T-cell (primary cell): ENCODE measurements at regions not wholly inside any gene's neighbourhood (a gene's known extent, or its start where the extent isn't known, plus 50 kb on each side); places are given as distances from the start of the nearest gene placed in this dataset.

Experiments used
- ATAC-seq, 4 experiments: fragments of 200-7000 bp in 3 of 4; fragments of 150-1000 bp in 1 of 4; cut with Tn5 transposase; replicated peaks in 1 of 4; 1 replicate in 3 of 4; 2 replicates in 1 of 4; pipeline ENCODE4 v1.10.0; 2021; ENCODE audit warnings: moderate library complexity in 3 of 4, mild to moderate bottlenecking in 2 of 4, moderate number of reproducible peaks in 1 of 4
- CTCF ChIA-PET, 2 donors: fragments of 300-600 bp; sonication (Branson Sonifier 250); formaldehyde crosslinking; loops; one replicate each; lab custom pipeline; 2022; ENCODE audit warnings: antibody characterized with exemption in 2 of 2; lab: Charles Lee
- POLR2A ChIA-PET, 2 donors: fragments of 300-600 bp; sonication (Branson Sonifier 250); formaldehyde crosslinking; loops; one replicate each; lab custom pipeline; 2022; ENCODE audit warnings: antibody characterized with exemption in 2 of 2; lab: Charles Lee
- DNase-seq, 35 experiments: peaks; one replicate each; pipeline versions ENCODE4 v3.0.0 to v3.0.0-alpha.2; 2013 to 2023
- H3K27ac ChIP-seq: one replicate; pipeline ENCODE4 v1.5.1; 2013; ENCODE audit warnings: low read length
- H3K27me3 ChIP-seq, 2 experiments: replicated peaks in 1 of 2; 1 replicate in 1 of 2; 2 replicates in 1 of 2; pipeline versions ENCODE4 v1.6.1 to v1.7.0; 2013; ENCODE audit warnings: low read length in 1 of 2, mixed read lengths in 1 of 2; ENCODE audit not compliant: control insufficient read depth in 2 of 2, insufficient read depth in 2 of 2; ENCODE audit errors: extremely low read depth in 1 of 2
- H3K36me3 ChIP-seq, 2 donors: 1 replicate in 1 of 2; 2 replicates in 1 of 2; pipeline versions ENCODE4 v1.6.1 to v1.7.0; 2013; ENCODE audit warnings: low read length in 1 of 2; ENCODE audit not compliant: control insufficient read depth in 2 of 2, insufficient read depth in 1 of 2; ENCODE audit errors: extremely low read depth in 1 of 2
- H3K4me1 ChIP-seq, 2 experiments: 1 replicate in 1 of 2; 2 replicates in 1 of 2; pipeline versions ENCODE4 v1.6.1 to v1.7.0; 2013; ENCODE audit warnings: low read length in 2 of 2, mixed read lengths in 1 of 2; ENCODE audit not compliant: insufficient read depth in 2 of 2, control insufficient read depth in 1 of 2; ENCODE audit errors: extremely low read depth in 1 of 2
- H3K4me3 ChIP-seq, 2 donors: 1 replicate in 1 of 2; 2 replicates in 1 of 2; pipeline versions ENCODE4 v1.5.1 to v1.7.0; 2013; ENCODE audit warnings: mild to moderate bottlenecking in 2 of 2, low read length in 1 of 2, moderate library complexity in 1 of 2; ENCODE audit not compliant: control insufficient read depth in 1 of 2; ENCODE audit errors: extremely low read depth in 1 of 2
- H3K9me3 ChIP-seq: 2 replicates; pipeline ENCODE4 v1.7.0; 2013
- H3K27ac Mint-ChIP-seq, 2 donors: one replicate each; pipeline ENCODE4 v1.8.0; 2020 to 2021; ENCODE audit warnings: mild to moderate bottlenecking in 2 of 2, mixed read lengths in 2 of 2
- H3K27me3 Mint-ChIP-seq, 2 donors: one replicate each; pipeline ENCODE4 v1.8.0; 2021 to 2022; ENCODE audit warnings: mixed read lengths in 2 of 2
- H3K36me3 Mint-ChIP-seq: one replicate; pipeline ENCODE4 v1.8.0; 2021; ENCODE audit warnings: mixed read lengths
- H3K4me1 Mint-ChIP-seq, 3 donors: one replicate each; pipeline ENCODE4 v1.8.0; 2020 to 2022; ENCODE audit warnings: mixed read lengths in 3 of 3, mild to moderate bottlenecking in 1 of 3
- H3K4me3 Mint-ChIP-seq, 3 donors: one replicate each; pipeline ENCODE4 v1.8.0; 2020 to 2022; ENCODE audit warnings: mild to moderate bottlenecking in 3 of 3, mixed read lengths in 3 of 3, moderate library complexity in 3 of 3
- H3K9me3 Mint-ChIP-seq, 3 donors: one replicate each; pipeline ENCODE4 v1.8.0; 2020 to 2022; ENCODE audit warnings: mixed read lengths in 3 of 3
- WGBS: methylation state at CpG from one replicate; pipeline ENCODE4 v1.1.5; 2013; ENCODE audit warnings: missing lambda C conversion rate; ENCODE audit not compliant: insufficient coverage; 5-methylcytosine and 5-hydroxymethylcytosine counted together

- POLR2A ChIA-PET: no interaction called here
- Mint-ChIP-seq H3K36me3 (no peaks in the 10 kb centered on the region), H3K27ac (no peak overlapping the region), H3K9me3 (no peaks in the 10 kb centered on the region), H3K27me3 (peaks cover 17 to 26% of the 10 kb centered on the region in 2 donors), H3K4me1 (peaks cover 0 to 7% (median 3%) of the 10 kb centered on the region in 3 donors), H3K4me3 (no peak overlapping the region)
- ATAC-seq (no peak), DNase-seq (no peak)
- WGBS: no CpG with 5 or more reads among the region's 2 CpGs
- Histone ChIP-seq H3K9me3 (no peaks in the 10 kb centered on the region), H3K4me3 (no peak overlapping the region), H3K27ac (no peak overlapping the region), H3K4me1 (no peaks in the 10 kb centered on the region), H3K27me3 (peaks cover 0 to 13% of the 10 kb centered on the region in 2 experiments), H3K36me3 (no peaks in the 10 kb centered on the region)
- CTCF ChIA-PET: interaction anchor here in 1 of 2 donors (0.8 kb wide), 1 partner anchor 8 kb away, joined by 5 read pairs; no protein-coding TSS in a partner anchor
These were observed 135.0 kb upstream of the PROKR2 start for GRCh38 chr20:5451643-5452210.

- Mint-ChIP-seq H3K36me3 (no peaks in the 10 kb centered on the region), H3K27ac (no peak overlapping the region), H3K9me3 (no peaks in the 10 kb centered on the region), H3K4me1 (peaks cover 0 to 7% (median 3%) of the 10 kb centered on the region in 3 donors), H3K27me3 (peaks cover 32 to 36% of the 10 kb centered on the region in 2 donors), H3K4me3 (no peak overlapping the region)
- Histone ChIP-seq H3K4me1 (no peaks in the 10 kb centered on the region), H3K27ac (no peak overlapping the region), H3K4me3 (no peak overlapping the region), H3K27me3 (peaks cover 0 to 16% of the 10 kb centered on the region in 2 experiments), H3K36me3 (no peaks in the 10 kb centered on the region), H3K9me3 (no peaks in the 10 kb centered on the region)
- ChIA-PET CTCF (interaction anchor here (0.5 to 2.4 kb wide), 9 partner anchors 10 to 902 kb away, joined by 3 to 7 read pairs (median 3); no protein-coding TSS in a partner anchor), POLR2A (no interaction called here)
- no peak for ATAC-seq
- DNase-seq: peak in 24 of 35 experiments; percentile 4 to 62 (median 28)
- WGBS: 18% methylated on average over 8 of the region's 10 CpGs
These were observed 131.8 kb upstream of the PROKR2 start for GRCh38 chr20:5448449-5449118.

GRCh38 chr20:5447188-5447587 lies 130.4 kb upstream of the PROKR2 start:
- H3K36me3 Mint-ChIP-seq: no peaks in the 10 kb centered on the region
- H3K4me3 ChIP-seq: no peak overlapping the region
- H3K36me3 ChIP-seq: no peaks in the 10 kb centered on the region
- 60% methylated on average over 1 of the region's 5 CpGs for WGBS
- no peak for DNase-seq
- no peaks in the 10 kb centered on the region for H3K9me3 ChIP-seq
- no peak overlapping the region for H3K4me3 Mint-ChIP-seq
- H3K9me3 Mint-ChIP-seq: no peaks in the 10 kb centered on the region
- H3K27me3 ChIP-seq: peaks cover 0 to 16% of the 10 kb centered on the region in 2 experiments
- H3K4me1 Mint-ChIP-seq: peaks cover 0 to 7% (median 3%) of the 10 kb centered on the region in 3 donors
- no peaks in the 10 kb centered on the region for H3K4me1 ChIP-seq
- H3K27ac ChIP-seq: no peak overlapping the region
- no peak for ATAC-seq
- H3K27ac Mint-ChIP-seq: no peak overlapping the region
- ChIA-PET CTCF (interaction anchor here (0.6 to 2.4 kb wide), 3 partner anchors 45 to 242 kb away, joined by 3 to 7 read pairs (median 6); no protein-coding TSS in a partner anchor), POLR2A (no interaction called here)
- H3K27me3 Mint-ChIP-seq: peaks cover 43 to 46% of the 10 kb centered on the region in 2 donors

- Histone ChIP-seq H3K9me3 (no peaks in the 10 kb centered on the region), H3K4me1 (no peaks in the 10 kb centered on the region), H3K27me3 (peaks cover 0 to 16% of the 10 kb centered on the region in 2 experiments), H3K27ac (no peak overlapping the region), H3K4me3 (no peak overlapping the region), H3K36me3 (no peaks in the 10 kb centered on the region)
- ChIA-PET CTCF (no interaction called here), POLR2A (no interaction called here)
- DNase-seq: no peak
- Mint-ChIP-seq H3K36me3 (no peaks in the 10 kb centered on the region), H3K4me1 (peaks cover 0 to 7% (median 3%) of the 10 kb centered on the region in 3 donors), H3K9me3 (no peaks in the 10 kb centered on the region), H3K27ac (no peak overlapping the region), H3K4me3 (no peak overlapping the region), H3K27me3 (peaks cover 50 to 58% of the 10 kb centered on the region in 2 donors)
- ATAC-seq: no peak
- 11% methylated on average over 1 of the region's 6 CpGs for WGBS
These were observed 128.9 kb upstream of the PROKR2 start for GRCh38 chr20:5445611-5446010.

- CTCF ChIA-PET: no interaction called here
- H3K9me3 Mint-ChIP-seq: peaks cover 2 to 7% (median 4%) of the 10 kb centered on the region in 3 donors
- H3K4me3 Mint-ChIP-seq: no peak overlapping the region
- H3K27me3 ChIP-seq: peaks cover 0 to 7% of the 10 kb centered on the region in 2 experiments
- no peaks in the 10 kb centered on the region for H3K4me1 ChIP-seq
- no peak overlapping the region for H3K4me3 ChIP-seq
- POLR2A ChIA-PET: no interaction called here
- peaks cover 43 to 45% of the 10 kb centered on the region in 2 donors for H3K27me3 Mint-ChIP-seq
- no peaks in the 10 kb centered on the region for H3K9me3 ChIP-seq
- no peak overlapping the region for H3K27ac Mint-ChIP-seq
- 94% methylated on average over 3 of the region's 5 CpGs for WGBS
- DNase-seq (no peak), ATAC-seq (no peak)
- H3K4me1 Mint-ChIP-seq: no peaks in the 10 kb centered on the region
- no peak overlapping the region for H3K27ac ChIP-seq
- no peaks in the 10 kb centered on the region for H3K36me3 ChIP-seq
- H3K36me3 Mint-ChIP-seq: no peaks in the 10 kb centered on the region
These were observed 125.3 kb upstream of the PROKR2 start for GRCh38 chr20:5442101-5442500.

GRCh38 chr20:5434116-5434515 lies 117.4 kb upstream of the PROKR2 start:
- 73% methylated on average over 3 of the region's 4 CpGs for WGBS
- Histone ChIP-seq H3K27me3 (peaks cover 0 to 15% of the 10 kb centered on the region in 2 experiments), H3K27ac (no peak overlapping the region), H3K36me3 (no peaks in the 10 kb centered on the region), H3K4me3 (no peak overlapping the region), H3K4me1 (no peaks in the 10 kb centered on the region), H3K9me3 (no peaks in the 10 kb centered on the region)
- ATAC-seq (no peak), DNase-seq (no peak)
- ChIA-PET POLR2A (no interaction called here), CTCF (no interaction called here)
- peaks cover 8 to 25% of the 10 kb centered on the region in 2 donors for H3K27me3 Mint-ChIP-seq
- H3K4me1 Mint-ChIP-seq: no peaks in the 10 kb centered on the region
- no peak overlapping the region for H3K27ac Mint-ChIP-seq
- H3K9me3 Mint-ChIP-seq: peaks cover 2 to 5% (median 4%) of the 10 kb centered on the region in 3 donors
- H3K4me3 Mint-ChIP-seq: no peak overlapping the region
- H3K36me3 Mint-ChIP-seq: no peaks in the 10 kb centered on the region
